Glutamatergic neuron (in vitro differentiated cells): ENCODE measurements at regions not wholly inside any gene's neighbourhood (a gene's known extent, or its start where the extent isn't known, plus 50 kb on each side); places are given as distances from the start of the nearest gene placed in this dataset.
A peak's percentile ranks its signal among the peaks of the same experiment; 100 is the strongest.

Experiments
- DNase-seq: peaks from one replicate; pipeline ENCODE4 v3.0.0; 2022
- H3K27ac Mint-ChIP-seq: one replicate; pipeline ENCODE4 v1.8.0; 2020; ENCODE audit warnings: mild to moderate bottlenecking, mixed read lengths, inconsistent platforms; ENCODE audit not compliant: unreplicated experiment
- H3K27me3 Mint-ChIP-seq: one replicate; pipeline ENCODE4 v1.8.0; 2020; ENCODE audit warnings: mild to moderate bottlenecking, moderate library complexity, mixed read lengths, inconsistent platforms; ENCODE audit not compliant: unreplicated experiment
- H3K36me3 Mint-ChIP-seq: one replicate; pipeline ENCODE4 v1.8.0; 2020; ENCODE audit warnings: mild to moderate bottlenecking, mixed read lengths, inconsistent platforms; ENCODE audit not compliant: unreplicated experiment
- H3K4me1 Mint-ChIP-seq: one replicate; pipeline ENCODE4 v1.8.0; 2020; ENCODE audit warnings: mild to moderate bottlenecking, low read depth, mixed read lengths, inconsistent platforms; ENCODE audit not compliant: unreplicated experiment
- H3K4me3 Mint-ChIP-seq: one replicate; pipeline ENCODE4 v1.8.0; 2020; ENCODE audit warnings: mild to moderate bottlenecking, mixed read lengths, inconsistent platforms; ENCODE audit not compliant: unreplicated experiment
- H3K9me3 Mint-ChIP-seq: one replicate; pipeline ENCODE4 v1.8.0; 2020; ENCODE audit warnings: mild to moderate bottlenecking, moderate library complexity, mixed read lengths, inconsistent platforms; ENCODE audit not compliant: unreplicated experiment
- TF ChIP-seq, protein P1 (sequence below): fragments of 200-600 bp; sonication (generic); IDR thresholded peaks from one replicate; pipeline ENCODE4 v1.5.0; 2021; ENCODE audit not compliant: partially characterized antibody, unreplicated experiment

DNA sequence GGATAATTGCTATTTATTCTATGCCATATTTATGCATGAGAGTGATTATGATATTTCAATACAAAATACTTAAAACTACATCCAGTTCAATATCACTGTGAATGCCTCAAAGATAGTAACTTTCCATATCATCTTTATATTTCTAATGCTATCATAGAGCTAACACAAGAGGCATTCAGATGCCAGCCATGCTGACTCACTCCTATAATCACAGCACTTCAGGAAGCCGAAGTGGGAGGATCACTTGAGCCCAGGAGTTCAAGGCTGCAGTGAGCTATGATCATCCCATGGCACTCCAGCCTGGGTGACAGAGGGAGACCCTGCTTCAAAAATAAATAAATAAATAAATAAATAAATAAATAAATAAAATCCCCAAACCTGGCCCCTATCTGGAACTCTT is 498.7 kb downstream of the EPHA3 start:
- H3K27me3 Mint-ChIP-seq: no peaks in the 10 kb centered on the region
- no peaks in the 10 kb centered on the region for H3K36me3 Mint-ChIP-seq
- DNase-seq: no peak
- H3K4me1 Mint-ChIP-seq: no peaks in the 10 kb centered on the region
- TF ChIP-seq, protein P1, sequence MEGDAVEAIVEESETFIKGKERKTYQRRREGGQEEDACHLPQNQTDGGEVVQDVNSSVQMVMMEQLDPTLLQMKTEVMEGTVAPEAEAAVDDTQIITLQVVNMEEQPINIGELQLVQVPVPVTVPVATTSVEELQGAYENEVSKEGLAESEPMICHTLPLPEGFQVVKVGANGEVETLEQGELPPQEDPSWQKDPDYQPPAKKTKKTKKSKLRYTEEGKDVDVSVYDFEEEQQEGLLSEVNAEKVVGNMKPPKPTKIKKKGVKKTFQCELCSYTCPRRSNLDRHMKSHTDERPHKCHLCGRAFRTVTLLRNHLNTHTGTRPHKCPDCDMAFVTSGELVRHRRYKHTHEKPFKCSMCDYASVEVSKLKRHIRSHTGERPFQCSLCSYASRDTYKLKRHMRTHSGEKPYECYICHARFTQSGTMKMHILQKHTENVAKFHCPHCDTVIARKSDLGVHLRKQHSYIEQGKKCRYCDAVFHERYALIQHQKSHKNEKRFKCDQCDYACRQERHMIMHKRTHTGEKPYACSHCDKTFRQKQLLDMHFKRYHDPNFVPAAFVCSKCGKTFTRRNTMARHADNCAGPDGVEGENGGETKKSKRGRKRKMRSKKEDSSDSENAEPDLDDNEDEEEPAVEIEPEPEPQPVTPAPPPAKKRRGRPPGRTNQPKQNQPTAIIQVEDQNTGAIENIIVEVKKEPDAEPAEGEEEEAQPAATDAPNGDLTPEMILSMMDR: no peak
- H3K4me3 Mint-ChIP-seq: no peak overlapping the region
- no peaks in the 10 kb centered on the region for H3K9me3 Mint-ChIP-seq
- H3K27ac Mint-ChIP-seq: no peak overlapping the region

DNA sequence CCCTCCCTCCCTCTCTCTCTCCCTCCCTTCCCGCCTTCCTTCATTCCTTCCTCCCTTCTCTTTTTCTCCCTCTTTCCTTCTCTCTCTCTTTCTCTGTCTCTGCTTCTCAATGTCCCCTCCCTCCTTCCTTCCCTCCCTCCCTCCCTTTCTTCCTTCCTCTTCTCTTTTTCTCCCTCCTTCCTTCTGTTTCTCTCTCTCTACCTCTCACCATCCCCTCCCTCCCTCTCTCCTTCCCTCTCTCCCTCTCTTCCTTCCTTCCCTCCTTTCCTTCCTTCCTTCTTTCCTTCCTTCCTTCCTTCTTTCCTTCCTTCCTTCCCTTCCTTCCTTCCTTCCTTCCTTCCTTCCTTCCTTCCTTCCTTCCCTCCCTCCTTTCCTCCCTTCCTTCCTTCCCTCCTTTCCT is 504.6 kb downstream of the EPHA3 start:
- Mint-ChIP-seq H3K4me1 (peaks cover under 1% of the 10 kb centered on the region), H3K27ac (no peak overlapping the region), H3K4me3 (no peak overlapping the region), H3K36me3 (no peaks in the 10 kb centered on the region), H3K9me3 (no peaks in the 10 kb centered on the region), H3K27me3 (peaks cover 2% of the 10 kb centered on the region)
- DNase-seq: no peak
- TF ChIP-seq, protein P1: no peak

DNA sequence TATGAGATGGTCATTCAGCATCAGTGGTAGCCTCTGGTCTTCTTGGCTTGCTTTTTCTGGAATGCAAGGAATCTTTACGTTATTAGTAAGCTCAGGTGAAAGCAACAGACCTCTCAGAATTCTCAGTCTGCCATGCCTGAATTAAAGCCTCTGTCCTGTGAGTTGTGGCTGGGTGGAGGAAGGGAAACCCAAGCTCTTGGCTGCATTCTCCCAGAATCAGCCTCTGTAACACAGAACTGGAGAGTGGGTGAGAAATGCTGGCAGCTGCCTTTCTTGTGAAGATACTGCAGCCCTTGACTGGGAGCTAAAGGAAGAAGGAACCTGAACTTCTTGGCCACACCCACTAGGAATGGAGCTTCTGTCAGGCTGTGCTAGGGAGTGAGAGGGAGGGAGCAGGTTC is 505.8 kb downstream of the EPHA3 start:
- Mint-ChIP-seq H3K36me3 (no peaks in the 10 kb centered on the region), H3K9me3 (no peaks in the 10 kb centered on the region), H3K4me1 (peaks cover 9% of the 10 kb centered on the region), H3K27ac (no peak overlapping the region), H3K27me3 (peaks cover 2% of the 10 kb centered on the region), H3K4me3 (no peak overlapping the region)
- TF ChIP-seq, protein P1: no peak
- no peak for DNase-seq

DNA sequence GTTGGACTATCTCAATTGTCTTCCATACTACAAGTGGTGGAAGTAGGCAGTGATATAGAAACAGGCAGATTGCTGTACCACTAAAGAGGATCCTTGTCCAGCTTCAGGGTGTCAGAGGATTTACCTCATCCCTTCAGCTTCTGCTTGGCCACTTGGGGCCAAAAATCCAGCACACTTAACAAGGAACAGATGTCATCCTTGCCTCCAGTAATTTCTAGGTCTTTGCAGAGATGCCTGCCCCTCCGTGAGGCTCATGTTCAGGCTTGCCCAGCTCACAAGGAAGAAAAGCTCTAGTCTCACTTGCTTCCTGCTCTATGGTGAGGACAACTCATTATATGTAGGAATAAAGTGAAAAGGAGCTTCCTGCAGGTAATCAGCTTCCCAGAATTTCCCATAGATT is 510.3 kb downstream of the EPHA3 start:
- H3K4me3 Mint-ChIP-seq: peak overlapping the region; percentile 9
- no peak for DNase-seq
- H3K36me3 Mint-ChIP-seq: no peaks in the 10 kb centered on the region
- H3K27me3 Mint-ChIP-seq: peaks cover 2% of the 10 kb centered on the region
- H3K4me1 Mint-ChIP-seq: peaks cover 11% of the 10 kb centered on the region
- TF ChIP-seq, protein P1: no peak
- H3K9me3 Mint-ChIP-seq: peaks cover 1% of the 10 kb centered on the region
- H3K27ac Mint-ChIP-seq: peak overlapping the region; percentile 70

DNA sequence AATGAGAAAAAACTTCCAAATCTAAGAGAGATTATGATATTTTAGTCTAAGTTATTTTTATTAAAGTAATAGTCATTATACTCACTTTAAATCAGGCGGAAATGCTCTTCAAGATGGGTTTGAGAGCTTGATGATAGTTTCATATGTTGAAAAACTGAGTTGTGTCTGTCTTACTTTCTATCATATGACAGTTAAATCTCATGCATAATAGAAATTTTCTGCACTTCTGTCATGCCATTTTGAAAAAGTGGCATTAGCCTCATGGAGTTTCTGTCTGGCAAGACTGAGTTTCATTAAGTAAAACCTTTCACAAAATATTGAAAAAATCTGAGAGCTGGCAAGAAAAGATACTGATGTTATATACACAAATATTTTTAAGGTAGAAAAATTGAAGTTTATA is 511.8 kb downstream of the EPHA3 start:
- Mint-ChIP-seq H3K4me3 (no peak overlapping the region), H3K4me1 (peaks cover 11% of the 10 kb centered on the region), H3K9me3 (peaks cover 1% of the 10 kb centered on the region), H3K36me3 (no peaks in the 10 kb centered on the region), H3K27me3 (no peaks in the 10 kb centered on the region), H3K27ac (no peak overlapping the region)
- TF ChIP-seq, protein P1: no peak
- no peak for DNase-seq
